ENCODE measurements at regions not wholly inside any gene's neighbourhood (a gene's known extent, or its start where the extent isn't known, plus 50 kb on each side); places are given as distances from the start of the nearest gene placed in this dataset.
"Not testable (repeated sequence)": the region's sequence is repeated elsewhere in the genome, so short reads cannot be mapped to it uniquely, and the experiment has no call there.

GRCh38 chr3:32042867-32043266, 61.3 kb downstream of the ZNF860 start:
- H3K27ac Mint-ChIP-seq; H3K36me3 Mint-ChIP-seq (ENCODE audit: low read depth); DNase-seq; POLR2A ChIA-PET; CTCF ChIA-PET; H3K4me3 Mint-ChIP-seq; H3K4me1 Mint-ChIP-seq; H3K27me3 Mint-ChIP-seq: not testable (repeated sequence)
- peaks cover 21% of the 10 kb centered on the region for H3K9me3 Mint-ChIP-seq

- Mint-ChIP-seq H3K4me1 (no peaks in the 10 kb centered on the region), H3K36me3 (ENCODE audit: low read depth) (no peaks in the 10 kb centered on the region)
- CTCF ChIA-PET, result no interaction called here
Measured at GRCh38 chr3:32045091-32045915, 61.1 kb upstream of the GPD1L start.

GRCh38 chr3:32046102-32046501, 60.3 kb upstream of the GPD1L start:
- H3K27ac Mint-ChIP-seq, result no peak overlapping the region
- no peaks in the 10 kb centered on the region for H3K4me1 Mint-ChIP-seq
- POLR2A ChIA-PET, result no interaction called here
- H3K4me3 Mint-ChIP-seq, result no peak overlapping the region
- H3K9me3 Mint-ChIP-seq, result peaks cover 25% of the 10 kb centered on the region
- no peaks in the 10 kb centered on the region for H3K36me3 Mint-ChIP-seq (ENCODE audit: low read depth)
- H3K27me3 Mint-ChIP-seq, result no peaks in the 10 kb centered on the region
- CTCF ChIA-PET, result no interaction called here
- DNase-seq, result no peak

More at GRCh38 chr3:32045091-32045915, 61.1 kb upstream of the GPD1L start:
- Mint-ChIP-seq H3K27ac (no peak overlapping the region), H3K27me3 (no peaks in the 10 kb centered on the region), H3K9me3 (peaks cover 25% of the 10 kb centered on the region), H3K4me3 (no peak overlapping the region)
- POLR2A ChIA-PET, result no interaction called here
- no peak for DNase-seq

DNA sequence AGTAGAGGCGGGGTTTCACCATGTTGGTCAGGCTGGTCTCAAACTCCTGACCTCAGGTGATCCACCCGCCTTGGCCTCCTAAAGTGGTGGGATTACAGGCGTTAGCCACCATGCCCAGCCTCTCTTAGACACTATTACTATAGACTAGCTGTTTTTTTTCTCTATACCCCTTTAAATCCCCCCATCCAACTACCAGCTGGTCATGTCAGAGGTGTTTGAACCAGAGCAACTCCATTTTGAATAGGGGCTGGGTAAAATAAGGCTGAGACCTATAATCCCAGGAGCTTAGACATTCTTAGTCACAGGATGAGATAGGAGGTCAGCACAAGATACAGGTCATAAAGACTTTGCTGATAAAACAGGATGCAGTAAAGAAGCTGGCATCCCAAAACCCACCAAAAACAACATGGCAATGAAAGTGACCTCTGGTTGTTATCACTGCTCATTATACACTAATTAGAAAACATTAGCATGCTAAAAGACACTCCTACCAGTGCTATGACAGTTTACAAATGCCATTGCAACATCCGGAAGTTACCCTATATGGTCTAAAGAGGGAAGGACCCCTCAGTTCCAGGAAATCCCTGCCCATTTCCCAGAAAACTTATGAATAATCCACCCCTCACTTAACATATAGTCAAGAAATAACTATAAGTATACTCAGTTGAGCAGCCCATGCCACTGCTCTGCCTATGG, 57.8 kb upstream of the GPD1L start:
- H3K36me3 Mint-ChIP-seq (ENCODE audit: low read depth), result no peaks in the 10 kb centered on the region
- DNase-seq, result no peak
- peaks cover 2% of the 10 kb centered on the region for H3K27me3 Mint-ChIP-seq
- no peak overlapping the region for H3K4me3 Mint-ChIP-seq
- POLR2A ChIA-PET, result no interaction called here
- no peak overlapping the region for H3K27ac Mint-ChIP-seq
- peaks cover 7% of the 10 kb centered on the region for H3K9me3 Mint-ChIP-seq
- H3K4me1 Mint-ChIP-seq, result no peaks in the 10 kb centered on the region
- CTCF ChIA-PET, result no interaction called here

GRCh38 chr3:32049916-32050315, 56.5 kb upstream of the GPD1L start:
- DNase-seq, result no peak
- Mint-ChIP-seq H3K4me3 (no peak overlapping the region), H3K36me3 (ENCODE audit: low read depth) (no peaks in the 10 kb centered on the region), H3K27me3 (peaks cover 2% of the 10 kb centered on the region), H3K4me1 (no peaks in the 10 kb centered on the region), H3K9me3 (peaks cover 5% of the 10 kb centered on the region), H3K27ac (no peak overlapping the region)
- ChIA-PET POLR2A (no interaction called here), CTCF (interaction anchor here (1.5 kb wide), 1 partner anchor 65 kb away, joined by 3 read pairs; no protein-coding TSS in a partner anchor)

- DNase-seq; H3K4me3 Mint-ChIP-seq; H3K36me3 Mint-ChIP-seq (ENCODE audit: low read depth); H3K27ac Mint-ChIP-seq; H3K27me3 Mint-ChIP-seq; H3K4me1 Mint-ChIP-seq; H3K9me3 Mint-ChIP-seq: not testable (repeated sequence)
- CTCF ChIA-PET, result interaction anchor here (1.8 kb wide), 1 partner anchor 8 kb away, joined by 3 read pairs; no protein-coding TSS in a partner anchor
- POLR2A ChIA-PET, result interaction anchor here (0.6 kb wide), 1 partner anchor 769 kb away, joined by 3 read pairs; no protein-coding TSS in a partner anchor
Measured at GRCh38 chr3:32052230-32052629, 54.2 kb upstream of the GPD1L start.

DNA sequence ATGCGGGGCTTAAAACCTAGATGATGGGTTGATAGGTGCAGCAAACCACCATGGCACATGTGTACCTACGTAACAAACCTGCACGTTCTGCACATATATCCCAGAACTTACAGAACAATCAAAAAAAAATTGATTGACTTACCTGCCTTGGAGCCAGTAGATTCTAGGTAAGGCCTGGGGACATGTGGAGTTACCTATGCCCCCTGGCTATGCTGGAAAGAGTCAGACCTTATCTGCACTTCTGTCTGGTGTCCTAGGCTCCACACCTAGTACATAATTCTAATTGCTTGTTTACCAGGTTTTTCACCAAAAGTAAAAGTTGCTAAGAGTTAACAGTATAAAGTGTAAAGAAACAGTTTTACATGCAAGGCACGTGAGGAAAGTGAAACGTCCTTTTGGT, 53.6 kb upstream of the GPD1L start:
- DNase-seq; CTCF ChIA-PET; H3K27me3 Mint-ChIP-seq; POLR2A ChIA-PET; H3K27ac Mint-ChIP-seq; H3K9me3 Mint-ChIP-seq; H3K4me1 Mint-ChIP-seq; H3K4me3 Mint-ChIP-seq; H3K36me3 Mint-ChIP-seq (ENCODE audit: low read depth): not testable (repeated sequence)

DNA sequence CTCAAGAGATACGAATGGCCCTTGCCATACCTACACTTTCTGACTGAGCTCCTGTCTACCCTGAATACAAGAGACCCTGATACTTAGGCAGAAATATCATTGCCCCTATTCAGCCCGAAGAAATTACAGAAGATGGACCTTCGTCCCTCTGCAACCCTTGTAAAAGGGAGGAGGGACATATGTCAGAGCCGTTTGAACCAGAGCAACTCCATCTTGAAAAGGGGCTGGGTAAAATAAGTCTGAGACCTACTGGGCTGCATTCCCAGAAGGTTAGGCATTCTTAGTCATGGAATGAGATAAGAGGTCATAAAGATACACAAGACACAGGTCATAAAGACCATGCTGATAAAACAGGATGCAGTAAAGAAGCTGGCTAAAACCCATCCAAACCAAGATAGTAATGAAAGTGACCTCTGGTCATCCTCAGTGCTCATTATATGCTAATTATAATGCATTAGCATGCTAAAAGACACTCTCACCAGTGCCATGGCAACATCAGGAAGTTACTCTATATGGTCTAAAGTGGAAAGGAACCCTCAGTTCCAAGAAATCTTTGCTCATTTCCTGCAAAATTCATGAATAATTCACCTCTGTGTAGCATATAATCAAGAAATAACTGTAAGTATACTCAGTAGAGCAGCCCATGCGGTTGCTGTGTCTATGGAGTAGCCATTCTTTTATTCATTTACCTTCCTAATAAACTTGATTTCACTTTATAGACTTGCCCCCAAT, 49.7 kb upstream of the GPD1L start:
- no peaks in the 10 kb centered on the region for H3K36me3 Mint-ChIP-seq (ENCODE audit: low read depth)
- H3K27me3 Mint-ChIP-seq, result peaks cover 2% of the 10 kb centered on the region
- no peak overlapping the region for H3K4me3 Mint-ChIP-seq
- H3K9me3 Mint-ChIP-seq, result peaks cover 6% of the 10 kb centered on the region
- no peak for DNase-seq
- POLR2A ChIA-PET, result no interaction called here
- H3K27ac Mint-ChIP-seq, result no peak overlapping the region
- H3K4me1 Mint-ChIP-seq, result peaks cover 10% of the 10 kb centered on the region
- CTCF ChIA-PET, result no interaction called here

Measured in activated CD4-positive, alpha-beta T cell treated with anti-CD3 and anti-CD28 coated beads, Interleukin-2, amount 10 ng/mL, durations not matched to agents 7 days and 5 days (primary cell).